GM18867 (cell line): ENCODE measurements at regions not wholly inside any gene's neighbourhood (a gene's known extent, or its start where the extent isn't known, plus 50 kb on each side); places are given as distances from the start of the nearest gene placed in this dataset.

Source experiments
- ATAC-seq: cut with Tn5 transposase; IDR thresholded peaks from one replicate; pipeline ENCODE4 v1.9.1; 2021; ENCODE audit warnings: mild to moderate bottlenecking, moderate library complexity; ENCODE audit not compliant: unreplicated experiment

GRCh38 chr14:96725232-96725631 is 72.0 kb upstream of the VRK1 start:
- ATAC-seq = no peak

- no peak for ATAC-seq
These were observed 70.1 kb upstream of the VRK1 start for GRCh38 chr14:96727073-96727472.

GRCh38 chr14:96727491-96727890 is 69.7 kb upstream of the VRK1 start:
- no peak for ATAC-seq

- no peak for ATAC-seq
These were observed 69.0 kb upstream of the VRK1 start for GRCh38 chr14:96727980-96728717.

- ATAC-seq = no peak
These were observed 67.3 kb upstream of the VRK1 start for GRCh38 chr14:96729889-96730288.

DNA sequence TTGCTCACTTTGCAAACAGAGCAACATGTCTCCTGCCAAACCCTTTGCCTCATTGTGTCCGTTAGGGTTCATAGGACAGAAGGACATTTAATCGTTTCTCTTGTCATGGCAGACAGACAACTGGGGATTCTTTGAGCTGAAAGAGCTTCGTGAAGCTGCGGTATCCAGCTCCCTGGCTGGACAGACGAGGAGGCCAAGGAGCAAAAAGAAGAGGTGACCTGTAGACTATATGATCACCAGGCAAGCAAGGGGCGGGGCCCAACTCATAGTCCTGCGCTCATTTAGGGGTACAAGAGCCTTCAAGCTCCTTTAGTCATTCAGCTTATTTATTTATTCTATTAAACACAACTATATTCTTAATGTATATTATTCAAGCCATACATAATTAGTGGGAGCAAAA is 66.8 kb upstream of the VRK1 start:
- ATAC-seq = no peak

DNA sequence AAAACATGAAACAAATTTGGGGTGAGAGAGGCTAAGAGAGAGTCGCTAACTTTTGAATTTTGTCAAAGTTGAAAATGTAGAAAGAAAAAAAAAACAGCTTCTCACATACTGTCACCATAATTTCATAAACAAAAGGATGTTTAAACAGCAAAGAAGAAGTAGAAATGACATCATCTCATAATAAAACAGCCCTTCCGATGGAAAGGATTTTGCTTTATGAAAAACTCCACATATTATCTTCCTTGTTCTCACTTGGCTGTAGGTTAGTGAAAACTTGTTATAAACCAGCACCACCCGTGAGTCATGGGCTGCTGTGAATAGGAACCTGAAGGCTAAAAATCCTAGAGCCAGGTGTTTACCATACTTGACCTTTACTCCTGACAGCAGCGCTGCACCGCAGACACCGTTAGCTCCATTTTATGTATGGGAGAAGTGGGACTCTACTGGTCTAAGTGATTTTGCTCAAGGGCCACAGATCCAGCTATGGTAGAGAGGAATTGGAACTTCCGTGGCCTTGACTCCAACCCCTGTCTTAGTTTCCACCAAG is 63.0 kb upstream of the VRK1 start:
- ATAC-seq = no peak

- ATAC-seq = no peak
These were observed 61.7 kb upstream of the VRK1 start for GRCh38 chr14:96735526-96735925.

- no peak for ATAC-seq
These were observed 60.7 kb upstream of the VRK1 start for GRCh38 chr14:96736439-96736838.

DNA sequence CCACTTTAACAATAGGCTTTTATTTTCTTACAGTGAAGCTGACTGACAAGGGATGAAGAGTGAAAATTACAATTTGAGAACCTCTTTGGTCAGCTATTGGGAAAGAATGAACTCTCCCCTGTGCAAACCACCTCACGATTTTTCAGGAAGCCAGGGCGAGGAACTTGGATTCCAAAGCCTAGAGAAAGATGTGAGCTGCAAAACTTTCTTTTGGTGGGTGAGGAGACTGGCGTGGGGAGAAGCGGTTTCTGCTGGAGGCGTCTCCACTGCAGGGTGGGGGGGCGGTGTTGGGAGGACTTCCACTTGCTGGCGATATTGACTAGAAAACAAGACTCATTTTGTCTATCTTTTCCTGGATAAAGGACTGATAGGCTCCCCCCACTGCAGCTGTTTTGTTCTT is 59.3 kb upstream of the VRK1 start:
- no peak for ATAC-seq

GRCh38 chr14:96739200-96739910 is 57.8 kb upstream of the VRK1 start:
- no peak for ATAC-seq

GRCh38 chr14:96741151-96741977 is 55.8 kb upstream of the VRK1 start:
- no peak for ATAC-seq

DNA sequence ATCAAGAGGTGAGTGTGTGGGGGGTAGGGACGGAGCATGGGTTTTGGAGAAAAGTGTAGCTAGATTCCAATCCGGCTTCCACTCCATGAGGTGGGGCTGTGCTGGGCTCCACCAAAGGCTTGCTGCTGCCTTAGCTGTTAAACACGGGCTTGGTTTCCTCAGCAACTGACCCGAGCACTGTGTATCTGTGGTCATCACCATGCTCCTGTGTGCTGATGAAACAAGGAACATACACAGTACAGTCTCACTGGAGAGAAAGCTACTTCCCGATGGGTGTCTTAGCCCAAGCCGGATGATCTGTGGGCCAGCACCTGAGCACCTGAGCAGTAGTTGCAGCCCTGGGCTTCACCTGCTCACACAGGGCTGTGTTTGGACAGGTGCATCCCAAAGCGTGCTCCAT is 52.9 kb upstream of the VRK1 start:
- ATAC-seq = no peak

DNA sequence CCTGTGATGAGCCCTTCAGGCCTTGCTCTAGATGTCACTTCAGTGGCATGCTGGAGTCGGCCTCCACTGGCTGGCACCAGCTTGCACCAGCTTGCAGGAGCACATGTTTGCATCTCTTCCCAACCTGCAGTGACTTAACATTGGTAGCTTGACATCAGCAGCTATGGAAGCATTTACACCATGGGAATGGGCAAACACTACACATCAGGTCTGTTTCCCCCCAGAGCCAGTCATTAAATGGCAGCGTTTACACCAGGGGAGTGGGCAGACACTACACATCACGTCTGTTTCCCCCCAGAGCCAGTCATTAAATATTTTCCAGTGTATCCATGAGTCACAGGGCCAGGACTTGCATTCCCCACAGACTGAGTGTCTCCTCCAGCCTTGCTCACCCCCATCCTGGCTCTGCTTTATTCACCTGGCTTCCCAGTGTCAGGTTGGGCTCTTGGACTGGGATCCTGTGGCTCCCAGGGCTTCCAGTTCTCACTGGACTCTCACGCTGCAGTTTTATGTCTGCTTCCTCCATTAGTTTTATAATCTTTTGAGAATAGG is 51.6 kb upstream of the VRK1 start:
- no peak for ATAC-seq

- ATAC-seq = no peak
These were observed 51.1 kb upstream of the VRK1 start for GRCh38 chr14:96746101-96746500.

DNA sequence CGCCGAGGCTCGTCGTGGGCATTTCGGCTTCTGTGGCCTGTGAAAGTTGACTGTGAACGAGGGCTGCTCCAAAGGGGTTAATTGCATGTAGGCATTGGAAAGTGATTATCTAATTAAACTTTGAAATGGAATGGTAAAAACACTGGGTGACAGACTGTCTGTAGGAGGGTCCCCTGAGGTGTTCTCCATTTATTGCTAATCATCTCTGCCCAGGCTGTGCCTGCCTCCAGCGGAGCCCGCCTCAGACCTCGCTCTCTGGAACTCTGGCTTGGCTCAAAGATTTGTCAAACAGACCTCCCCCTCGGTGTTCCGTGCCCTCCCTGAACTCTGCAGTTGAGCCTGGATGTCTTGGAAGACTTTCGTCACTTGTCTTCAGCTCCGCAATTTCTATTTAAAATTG is 50.2 kb upstream of the VRK1 start:
- ATAC-seq = no peak
